DMS53 treated with DMSO at 0.1 percent for 48 hours (cell line): ENCODE measurements at regions not wholly inside any gene's neighbourhood (a gene's known extent, or its start where the extent isn't known, plus 50 kb on each side); places are given as distances from the start of the nearest gene placed in this dataset.
"Not testable (repeated sequence)": the region's sequence is repeated elsewhere in the genome, so short reads cannot be mapped to it uniquely, and the experiment has no call there.

Experiments used
- DNase-seq: peaks from one replicate; lab custom pipeline; 2025; ENCODE audit not compliant: unreplicated experiment; lab: John Stamatoyannopoulos, UW

- DNase-seq: no peak
Measured at GRCh38 chr18:53935803-53936202, 288.7 kb downstream of the MBD2 start.

- DNase-seq: no peak
Measured at GRCh38 chr18:53935399-53935798, 289.1 kb downstream of the MBD2 start.

GRCh38 chr18:53920312-53921075 is 304.0 kb downstream of the MBD2 start:
- no peak for DNase-seq

GRCh38 chr18:53918091-53918490 is 306.4 kb downstream of the MBD2 start:
- no peak for DNase-seq

GRCh38 chr18:53911200-53911599 is 313.3 kb downstream of the MBD2 start:
- DNase-seq: no peak

GRCh38 chr18:53909668-53910067 is 314.8 kb downstream of the MBD2 start:
- no peak for DNase-seq

GRCh38 chr18:53907921-53908320 is 316.5 kb downstream of the MBD2 start:
- DNase-seq: no peak

- DNase-seq: no peak
Measured at GRCh38 chr18:53906681-53907080, 317.8 kb downstream of the MBD2 start.

- no peak for DNase-seq
Measured at GRCh38 chr18:53894675-53895442, 329.6 kb downstream of the MBD2 start.

- DNase-seq: no peak
Measured at GRCh38 chr18:53887447-53887846, 337.0 kb downstream of the MBD2 start.

GRCh38 chr18:53886058-53886457 is 338.4 kb downstream of the MBD2 start:
- no peak for DNase-seq

GRCh38 chr18:53883771-53884170 is 340.7 kb downstream of the MBD2 start:
- no peak for DNase-seq

GRCh38 chr18:53874103-53874502 is 350.4 kb downstream of the MBD2 start:
- DNase-seq: no peak

- DNase-seq: no peak
Measured at GRCh38 chr18:53864770-53865169, 359.7 kb downstream of the MBD2 start.

GRCh38 chr18:53862921-53863320 is 361.5 kb downstream of the MBD2 start:
- no peak for DNase-seq

- no peak for DNase-seq
Measured at GRCh38 chr18:53861185-53861584, 363.3 kb downstream of the MBD2 start.

GRCh38 chr18:53859764-53860163 is 364.7 kb downstream of the MBD2 start:
- DNase-seq: no peak

GRCh38 chr18:53850902-53851301 is 373.6 kb downstream of the MBD2 start:
- DNase-seq: no peak

GRCh38 chr18:53843763-53844162 is 380.7 kb downstream of the MBD2 start:
- no peak for DNase-seq

GRCh38 chr18:53843113-53843760 is 381.2 kb downstream of the MBD2 start:
- no peak for DNase-seq

GRCh38 chr18:53838746-53839145 is 385.7 kb downstream of the MBD2 start:
- DNase-seq: no peak

- not testable (repeated sequence) for DNase-seq
Measured at GRCh38 chr18:53821141-53821540, 403.3 kb downstream of the MBD2 start.
